T47D (cell line): ENCODE measurements at regions not wholly inside any gene's neighbourhood (a gene's known extent, or its start where the extent isn't known, plus 50 kb on each side); places are given as distances from the start of the nearest gene placed in this dataset.
"Not testable (repeated sequence)": the region's sequence is repeated elsewhere in the genome, so short reads cannot be mapped to it uniquely, and the experiment has no call there.

ENCODE experiments used
- DNase-seq, 2 experiments: peaks; one replicate each; pipeline versions ENCODE4 v3.0.0 to v3.0.0-alpha.2; 2011 to 2012; ENCODE audit warnings: low read depth in 1 of 2, low spot score in 1 of 2
- JUND ChIP-seq: IDR thresholded peaks from 2 replicates; pipeline ENCODE4 v1.6.1; 2012; ENCODE audit warnings: low read depth
- in situ Hi-C: cut with HindIII; loops from 2 replicates; pipeline ENCODE4 v1.10.0; 2016; ENCODE audit warnings: low sequenced_read_pairs, low pct_unique_long_range_greater_than_20kb

DNA sequence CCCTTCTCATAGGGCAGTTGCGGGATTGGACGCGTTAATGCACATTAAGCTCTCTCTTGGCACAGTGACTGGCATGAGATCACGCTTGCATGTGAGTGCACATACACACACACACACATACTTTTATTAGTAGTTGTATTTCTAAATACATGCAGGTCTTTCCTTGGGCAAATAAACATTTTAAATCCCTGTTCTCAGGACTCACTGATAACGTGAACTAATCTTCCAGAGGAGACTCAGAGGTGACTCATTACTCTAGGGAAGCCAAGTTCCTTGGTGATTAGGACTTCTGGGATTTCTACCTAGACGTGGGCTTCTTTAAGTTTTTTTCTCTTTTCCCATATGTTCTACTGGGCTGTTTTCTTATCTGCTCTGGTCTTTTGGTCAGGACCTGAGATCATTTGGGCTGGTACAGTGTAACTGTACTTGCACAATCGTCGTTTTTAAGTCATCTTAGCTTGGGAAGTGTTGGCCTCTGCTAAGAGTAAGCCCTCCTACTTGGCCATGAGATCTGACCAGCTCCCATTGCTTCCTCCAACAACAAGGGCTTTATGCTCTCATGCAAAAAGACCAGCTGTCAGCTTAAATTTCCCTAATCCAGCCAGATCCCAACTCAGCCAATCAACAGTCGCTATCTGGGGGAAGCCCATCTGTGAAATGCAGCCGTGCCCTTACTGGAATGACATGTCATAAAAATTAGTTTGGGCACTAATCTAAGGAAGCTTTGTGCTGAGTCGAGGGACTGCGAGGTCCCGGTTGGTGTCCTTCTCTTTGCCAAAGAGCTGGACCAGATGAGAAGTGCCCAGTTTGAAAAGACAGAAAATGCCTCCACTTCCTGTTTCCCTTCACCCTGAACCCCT, 176.4 kb upstream of the ANKRD55 start:
- no peak for DNase-seq
- in situ Hi-C loops, result no loop called here
- no peak for TF ChIP-seq JUND

DNA sequence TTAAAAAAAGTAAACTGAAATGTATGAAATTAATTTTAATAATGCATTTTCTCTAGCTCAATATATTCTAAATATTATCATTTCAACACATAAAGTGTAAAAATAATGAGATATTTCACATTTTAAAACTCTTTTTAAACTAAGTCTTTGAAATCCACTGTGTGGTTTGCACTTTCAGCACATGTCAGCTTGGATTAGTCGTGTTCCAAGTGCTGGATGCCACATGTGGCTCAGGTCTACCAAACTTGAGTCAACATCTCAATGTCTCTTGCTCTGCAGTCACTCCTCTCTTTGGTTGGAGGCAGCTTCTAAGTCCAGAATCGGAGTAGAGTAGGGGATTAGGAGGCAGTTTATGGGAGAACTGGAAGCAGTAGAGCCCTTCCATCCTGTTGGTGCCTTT, 173.7 kb upstream of the ANKRD55 start:
- TF ChIP-seq JUND, result no peak
- DNase-seq, result no peak
- in situ Hi-C loops, result no loop called here

DNA sequence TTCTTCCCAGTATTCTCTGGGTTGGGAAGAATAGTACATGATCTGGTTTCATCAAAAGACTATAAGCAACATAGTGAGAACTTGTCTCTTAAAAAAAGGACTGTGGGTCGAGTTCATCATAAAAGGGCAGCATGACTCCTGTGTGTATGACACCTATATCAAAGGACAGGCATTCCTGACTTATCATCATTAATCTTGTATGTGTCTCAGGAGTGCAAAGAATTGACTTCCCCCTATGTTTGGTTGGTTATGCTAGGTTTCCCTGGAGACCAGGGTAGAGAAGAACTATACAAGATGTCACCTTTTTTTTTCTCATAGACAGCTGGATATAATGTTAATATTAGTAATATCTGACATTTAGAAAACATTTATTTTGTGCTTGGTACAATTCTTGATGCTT, 173.1 kb upstream of the ANKRD55 start:
- peak in 1 of 2 experiments; percentile 31 for DNase-seq
- no peak for TF ChIP-seq JUND

DNA sequence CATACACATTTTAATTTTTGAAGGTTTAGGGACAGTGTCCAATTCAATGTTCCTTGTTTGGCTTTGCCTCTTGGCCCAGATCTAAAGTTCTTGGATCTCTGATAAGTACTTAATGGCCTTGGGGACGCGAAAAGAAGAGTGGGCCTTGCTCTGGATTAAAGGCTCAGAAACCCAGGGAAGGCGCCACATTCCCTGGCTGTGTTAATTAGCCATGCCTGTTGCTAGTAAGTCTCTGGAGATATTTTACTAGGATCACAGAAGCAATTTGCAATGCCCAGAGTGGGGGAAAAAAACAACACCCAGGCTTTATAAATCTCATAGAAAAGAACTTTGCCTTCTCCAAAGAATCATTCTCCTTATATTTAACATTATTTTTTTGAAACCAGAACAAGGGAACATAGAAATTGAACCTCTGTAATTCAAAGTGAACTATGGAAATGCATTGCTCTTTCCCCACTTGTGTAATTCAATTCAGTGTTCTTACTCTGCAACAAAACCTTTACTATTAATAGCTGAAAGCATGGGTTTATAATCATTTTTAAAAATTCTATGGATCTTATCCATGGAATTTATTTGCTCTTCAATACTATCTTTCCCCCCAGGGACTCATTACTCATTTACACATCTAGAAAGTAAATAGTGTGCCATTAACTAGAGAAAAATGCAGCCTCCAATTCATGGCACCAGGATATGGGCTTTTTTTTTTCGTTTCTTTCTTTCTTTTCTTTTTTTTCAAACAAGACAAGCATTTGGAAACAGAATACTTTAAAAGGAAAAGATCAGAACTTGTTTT, 172.2 kb upstream of the ANKRD55 start:
- no peak for DNase-seq
- TF ChIP-seq JUND, result no peak
- in situ Hi-C loops, result no loop called here

More for the DNA sequence above, 173.1 kb upstream of the ANKRD55 start:
- in situ Hi-C loops, result no loop called here

DNA sequence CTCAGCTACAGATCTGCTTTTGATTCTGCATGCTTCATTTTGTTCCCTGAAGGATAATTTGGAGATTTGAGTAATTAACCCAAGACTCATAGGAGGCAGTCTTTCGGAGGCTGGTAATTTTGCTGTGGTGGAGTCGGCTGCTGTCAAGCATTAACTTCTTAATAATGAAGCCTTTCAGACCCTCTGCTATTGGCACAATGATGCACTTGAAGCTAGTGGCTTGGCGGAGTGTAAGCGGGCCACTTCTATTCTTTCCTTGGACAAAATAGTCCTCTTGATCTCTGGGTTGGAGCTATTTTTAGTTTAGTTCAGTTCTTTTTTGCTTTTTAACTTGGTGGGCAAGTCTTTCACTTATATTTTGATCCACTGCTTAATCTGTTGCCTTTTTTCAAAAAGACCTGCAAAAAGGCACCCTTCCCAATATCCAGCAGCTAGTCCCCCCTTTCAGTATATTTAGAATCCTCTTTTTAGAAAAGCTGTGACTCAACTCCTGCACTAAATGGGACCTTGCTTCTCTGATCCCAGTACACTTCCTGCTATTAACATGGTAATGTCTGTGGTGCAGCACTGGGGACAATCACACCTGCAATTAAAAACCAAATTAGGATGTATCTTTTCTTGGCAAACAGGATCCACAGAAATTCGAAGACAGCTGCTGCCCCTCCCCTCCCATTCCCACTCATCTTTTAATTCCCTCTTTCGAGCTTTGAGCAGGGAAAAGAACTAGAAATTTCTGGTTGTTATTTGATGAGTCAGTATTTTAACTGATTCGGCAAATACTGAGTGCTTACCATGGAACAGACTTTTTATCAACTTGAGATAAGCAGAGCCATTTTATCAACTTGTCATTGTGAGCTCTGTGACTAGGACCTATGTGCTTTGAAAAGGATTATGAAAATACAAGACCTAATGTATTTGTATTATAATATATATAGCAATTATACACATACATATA, 169.4 kb upstream of the ANKRD55 start:
- in situ Hi-C loops, result no loop called here
- DNase-seq, result no peak
- TF ChIP-seq JUND, result no peak

DNA sequence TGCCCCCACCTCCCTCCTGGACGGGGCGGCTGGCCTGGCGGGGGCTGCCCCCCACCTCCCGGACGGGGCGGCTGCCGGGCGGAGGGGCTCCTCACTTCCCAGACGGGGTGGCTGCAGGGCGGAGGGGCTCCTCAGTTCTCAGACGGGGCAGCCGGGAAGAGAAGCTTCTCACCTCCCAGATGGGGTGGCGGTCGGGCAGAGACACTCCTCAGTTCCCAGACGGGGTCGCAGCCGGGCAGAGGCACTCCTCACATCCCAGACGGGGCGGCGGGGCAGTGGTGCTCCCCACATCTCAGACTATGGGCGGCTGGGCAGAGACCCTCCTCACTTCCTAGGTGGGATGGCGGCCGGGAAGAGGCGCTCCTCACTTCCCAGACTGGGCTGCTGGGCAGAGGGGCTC, 164.7 kb upstream of the ANKRD55 start:
- DNase-seq, in situ Hi-C loops: not testable (repeated sequence)

DNA sequence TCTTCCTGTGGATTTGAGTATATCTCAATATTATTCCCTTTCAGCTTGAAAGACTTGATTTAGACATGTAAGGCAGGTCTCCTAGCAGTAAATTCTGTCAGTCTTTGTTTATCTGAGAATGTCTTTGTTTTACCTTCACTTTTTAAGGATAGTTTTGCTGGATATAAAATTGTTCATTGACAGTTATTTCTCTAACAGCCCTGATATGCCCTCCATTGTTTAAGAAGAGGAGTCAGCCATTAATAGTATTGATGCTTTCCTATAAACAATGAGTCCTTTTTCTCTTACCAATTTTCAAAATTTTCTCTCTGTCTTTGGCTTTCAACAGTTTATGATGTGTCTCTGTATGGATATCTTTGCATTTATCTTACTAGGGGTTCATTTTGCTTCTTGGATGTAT, 163.5 kb upstream of the ANKRD55 start:
- TF ChIP-seq JUND, result no peak
- in situ Hi-C loops, result no loop called here
- DNase-seq, result no peak

DNA sequence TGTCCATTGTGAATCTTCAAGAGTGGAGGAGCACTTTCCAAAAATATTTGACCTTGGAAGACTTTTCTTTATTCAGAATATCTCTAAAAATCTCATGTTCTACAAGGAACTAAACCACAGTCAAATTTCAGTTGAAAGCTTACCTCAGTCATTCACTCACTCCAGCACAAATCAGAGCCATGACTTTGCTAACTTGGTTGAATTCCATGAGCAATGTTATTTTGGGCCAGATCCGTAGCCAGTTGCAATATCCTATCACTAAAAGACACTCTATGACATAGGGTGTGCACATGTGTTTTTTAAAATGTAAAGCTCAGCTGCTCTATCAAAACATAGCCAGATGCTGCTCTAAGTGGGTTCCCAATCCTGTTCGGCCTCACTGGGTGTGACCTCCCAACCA, 156.1 kb upstream of the ANKRD55 start:
- TF ChIP-seq JUND, result no peak
- in situ Hi-C loops, result no loop called here
- peak in 1 of 2 experiments; percentile 60 for DNase-seq

DNA sequence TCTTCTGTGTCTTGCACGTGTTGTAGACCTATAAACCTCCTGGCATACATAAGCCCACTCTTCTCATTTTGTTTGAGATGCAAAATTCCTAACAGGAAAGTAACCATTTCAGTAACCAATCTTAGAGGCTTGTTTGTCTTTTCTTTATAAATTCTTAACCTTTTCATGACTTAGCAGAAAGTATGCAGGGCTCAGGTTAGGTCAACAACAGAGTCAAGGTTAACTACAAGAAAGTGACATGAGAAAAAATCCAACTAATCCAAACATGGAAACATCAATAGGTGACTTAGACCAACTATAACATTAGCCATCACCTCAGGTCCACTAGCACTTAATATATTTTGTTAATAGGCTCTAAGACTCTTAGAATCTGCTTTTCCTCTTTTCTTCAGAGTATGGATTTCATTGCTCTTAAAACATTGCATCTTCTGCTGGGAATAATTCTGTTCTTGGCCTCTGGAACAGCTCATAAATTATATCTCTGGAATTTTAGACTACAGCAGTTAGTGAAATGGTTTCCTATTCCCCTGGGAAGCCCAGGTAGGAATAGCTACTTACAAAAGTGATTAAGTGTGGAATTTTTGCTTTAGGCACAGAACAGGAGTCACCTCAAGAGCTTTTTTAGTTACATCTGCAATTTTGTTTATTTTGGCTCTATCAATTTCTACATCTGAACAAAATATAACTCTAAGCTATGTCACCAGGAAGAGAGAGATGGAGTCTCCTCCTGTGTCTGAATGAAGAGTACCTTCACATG, 155.3 kb upstream of the ANKRD55 start:
- TF ChIP-seq JUND, result peak; percentile 71; the same call in 1 of the 2 replicates
- DNase-seq, result peak; percentile 31 to 93
- in situ Hi-C loops, result no loop called here

DNA sequence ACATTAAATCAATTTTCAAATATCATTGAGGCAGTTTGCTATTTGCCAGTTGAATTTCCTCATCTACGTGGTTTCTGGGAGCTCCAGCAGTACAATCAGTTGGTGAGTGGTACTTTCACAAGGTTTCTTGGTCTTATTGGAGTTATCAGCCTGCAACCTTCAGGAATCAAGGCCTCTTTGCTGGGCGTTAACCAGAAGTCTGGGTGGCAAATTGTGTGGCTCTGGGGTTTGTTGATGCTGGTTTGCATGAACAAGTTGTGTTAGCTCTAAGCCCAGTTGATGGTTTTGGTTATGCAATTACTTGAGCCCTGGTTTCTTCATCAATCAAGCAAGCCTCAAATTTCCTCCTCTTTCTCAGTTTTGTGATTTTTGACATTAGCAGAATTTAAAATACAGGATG, 152.9 kb upstream of the ANKRD55 start:
- no peak for TF ChIP-seq JUND
- no peak for DNase-seq
- in situ Hi-C loops, result no loop called here

DNA sequence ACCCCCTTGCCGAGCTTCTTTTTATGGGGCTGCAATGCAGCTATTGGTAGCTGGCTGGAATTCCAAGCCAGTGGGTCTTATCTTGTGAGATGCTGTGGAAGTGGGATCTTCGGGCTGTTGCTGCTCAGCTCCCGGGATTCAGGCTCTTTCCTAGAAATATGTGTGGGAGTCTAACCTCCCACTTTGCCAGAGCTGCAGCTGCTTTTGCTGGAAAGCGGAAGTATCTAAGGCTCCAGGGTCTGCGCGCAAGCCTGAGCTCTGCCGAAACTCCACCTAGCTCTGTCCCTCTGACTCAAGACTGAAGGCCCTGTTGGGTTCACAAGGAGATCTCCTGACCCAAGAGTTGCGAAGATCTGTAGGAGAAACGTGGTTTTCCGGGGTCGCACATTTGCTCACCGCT, 151.1 kb upstream of the ANKRD55 start:
- in situ Hi-C loops, result no loop called here
- no peak for TF ChIP-seq JUND
- no peak for DNase-seq

DNA sequence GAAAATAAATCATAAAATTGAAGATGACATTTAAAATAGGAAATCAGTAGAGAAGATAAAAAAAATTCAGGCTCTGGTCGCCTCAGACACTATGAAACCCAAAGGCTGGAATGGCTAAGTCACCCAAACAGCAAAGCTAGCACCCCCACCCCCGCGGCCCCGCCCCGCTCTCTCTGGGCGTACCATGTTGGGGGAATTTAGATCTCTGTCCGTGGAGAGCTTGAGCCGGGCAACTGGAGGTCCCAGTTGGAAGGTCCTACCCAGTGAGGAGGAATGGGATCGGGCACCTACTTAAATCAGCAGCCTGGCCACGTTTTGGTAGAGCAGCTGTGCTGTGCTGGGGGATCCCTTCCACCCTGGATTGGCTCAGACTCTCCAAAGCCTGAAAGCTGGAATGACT, 150.6 kb upstream of the ANKRD55 start:
- in situ Hi-C loops, result no loop called here

More for the DNA sequence above, 150.6 kb upstream of the ANKRD55 start:
- no peak for TF ChIP-seq JUND
- DNase-seq, result no peak
